HG03045 (cell line): ENCODE measurements at regions not wholly inside any gene's neighbourhood (a gene's known extent, or its start where the extent isn't known, plus 50 kb on each side); places are given as distances from the start of the nearest gene placed in this dataset.
"Not testable (repeated sequence)": the region's sequence is repeated elsewhere in the genome, so short reads cannot be mapped to it uniquely, and the experiment has no call there.

Source experiments
- ATAC-seq: cut with Tn5 transposase; IDR thresholded peaks from one replicate; pipeline ENCODE4 v1.9.1; 2021; ENCODE audit warnings: mild to moderate bottlenecking, moderate library complexity; ENCODE audit not compliant: unreplicated experiment

DNA sequence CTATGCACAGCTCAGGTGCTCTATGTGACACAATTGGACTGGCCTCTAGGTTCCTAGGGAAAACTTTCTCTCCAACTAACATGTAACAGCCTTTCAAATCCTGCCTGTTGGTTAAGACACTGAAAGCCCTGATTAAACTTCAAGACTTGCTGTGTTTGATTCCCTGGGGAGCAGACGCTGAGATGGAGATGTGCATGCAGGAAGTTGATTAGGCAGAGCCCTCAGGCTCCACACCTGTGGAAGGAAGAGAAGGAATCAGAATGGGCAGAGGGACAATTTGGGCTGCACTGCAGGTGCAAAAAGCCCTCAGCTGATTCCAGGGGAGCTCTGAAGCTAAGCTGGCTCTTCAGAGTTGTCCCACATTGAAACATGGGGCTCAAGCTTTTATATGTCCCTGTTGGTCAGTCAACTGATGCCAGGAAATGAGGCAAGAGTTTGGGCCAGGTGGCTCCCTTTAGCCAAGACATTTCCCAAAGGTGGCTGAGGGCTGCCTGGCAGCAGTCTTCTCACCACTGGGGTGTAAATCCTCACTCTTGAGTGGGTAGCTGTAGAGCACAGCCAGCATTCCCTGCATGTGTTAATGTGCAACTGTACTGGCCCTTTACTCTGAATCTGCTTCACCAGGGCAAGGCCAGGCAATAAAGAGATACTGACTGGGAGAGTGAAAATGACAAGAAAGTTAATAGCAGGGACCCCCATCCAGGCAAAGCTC is 199.5 kb upstream of the DDX18 start:
- ATAC-seq: no peak

- ATAC-seq: no peak
These were observed 195.9 kb upstream of the DDX18 start for GRCh38 chr2:117618607-117619006.

DNA sequence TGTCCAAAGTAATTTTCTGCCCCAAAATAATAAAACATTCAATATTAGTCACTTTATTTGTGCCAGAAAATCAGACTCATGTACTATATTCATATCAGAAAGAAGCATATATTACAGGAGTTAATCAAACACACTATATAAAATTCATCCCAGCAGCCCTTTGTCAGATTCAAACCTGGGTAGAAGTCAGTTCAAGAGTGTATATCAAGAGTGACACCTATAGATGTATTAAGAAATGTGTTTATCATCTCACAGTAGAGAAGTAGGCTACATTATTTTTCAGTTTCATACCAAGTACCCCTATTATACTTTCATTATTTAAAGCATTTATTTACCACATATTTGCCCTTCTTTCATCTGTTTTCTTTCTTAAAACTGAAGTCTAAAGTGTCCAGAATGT is 193.2 kb upstream of the DDX18 start:
- no peak for ATAC-seq

DNA sequence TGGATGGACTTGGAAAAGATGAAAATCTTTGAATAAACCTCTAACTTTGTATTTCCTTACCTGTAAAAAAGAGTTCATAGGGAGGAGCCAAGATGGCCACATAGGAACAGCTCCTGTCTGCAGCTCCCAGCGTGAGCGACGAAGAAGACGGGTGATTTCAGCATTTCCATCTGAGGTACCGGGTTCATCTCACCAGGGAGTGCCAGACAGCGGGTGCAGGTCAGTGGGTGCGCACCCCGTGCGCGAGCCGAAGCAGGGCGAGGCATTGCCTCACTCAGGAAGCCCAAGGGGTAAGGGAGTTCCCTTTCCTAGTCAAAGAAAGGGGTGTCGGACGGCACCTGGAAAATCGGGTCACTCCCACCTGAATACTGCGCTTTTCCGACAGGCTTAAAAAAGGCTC is 191.3 kb upstream of the DDX18 start:
- ATAC-seq: not testable (repeated sequence)

- ATAC-seq: no peak
These were observed 183.1 kb upstream of the DDX18 start for GRCh38 chr2:117631152-117631945.

DNA sequence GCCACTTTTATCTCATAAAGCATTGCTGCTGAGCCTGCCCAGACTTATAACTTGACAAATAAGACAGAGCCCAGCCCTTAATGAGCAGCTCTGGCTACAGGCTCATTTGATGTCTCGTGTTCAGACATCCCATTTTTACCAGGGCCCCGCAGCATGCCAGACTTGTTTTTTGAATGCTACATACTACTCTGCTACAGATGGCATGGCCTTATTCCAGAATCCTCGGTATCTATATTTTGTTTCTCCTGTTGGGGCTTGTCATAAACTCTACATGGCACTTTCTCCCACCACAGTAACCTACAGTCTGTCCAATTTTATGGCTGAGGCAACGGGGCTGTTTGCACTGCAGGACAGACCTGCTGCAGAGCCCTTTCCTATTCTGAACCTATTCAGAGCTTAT is 179.0 kb upstream of the DDX18 start:
- ATAC-seq: no peak

DNA sequence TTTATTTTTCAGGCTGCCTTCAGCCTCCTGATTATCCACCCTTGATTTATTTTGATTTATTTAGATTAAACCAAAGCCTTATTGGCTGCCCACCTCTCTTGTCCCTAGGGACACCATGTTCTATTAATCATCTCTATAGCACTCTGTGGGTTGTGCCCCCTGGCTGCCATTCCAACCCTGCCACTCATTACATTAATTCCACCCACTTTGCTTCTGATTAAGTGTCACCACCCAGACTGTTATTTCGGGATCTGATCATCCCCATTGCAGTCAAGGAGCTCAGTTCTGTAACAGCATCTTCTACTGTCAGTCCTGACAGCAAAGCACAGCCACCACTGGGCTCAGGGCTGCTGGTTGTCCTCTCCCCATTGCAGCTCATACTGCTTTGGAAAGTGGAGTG is 175.1 kb upstream of the DDX18 start:
- ATAC-seq: no peak

- ATAC-seq: no peak
These were observed 170.1 kb upstream of the DDX18 start for GRCh38 chr2:117644403-117644802.

DNA sequence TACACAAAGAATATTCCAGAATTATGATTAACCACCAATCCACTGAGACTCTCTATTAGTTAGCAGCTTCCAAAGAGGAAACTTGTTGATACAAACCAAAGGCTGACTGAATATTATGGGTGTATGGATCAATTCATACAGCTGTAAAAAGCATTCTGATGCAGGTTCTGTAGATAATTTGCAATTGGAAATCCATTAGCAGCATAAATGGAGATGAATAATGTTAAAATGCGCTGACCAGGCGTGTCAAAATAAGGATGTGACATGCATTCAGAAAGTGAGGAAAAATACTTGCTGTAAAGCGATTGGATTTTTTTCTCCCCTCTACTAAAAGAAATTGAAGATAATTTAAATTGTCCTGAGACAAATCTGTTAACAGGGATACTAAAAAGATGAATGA is 169.0 kb upstream of the DDX18 start:
- no peak for ATAC-seq

- no peak for ATAC-seq
These were observed 168.4 kb upstream of the DDX18 start for GRCh38 chr2:117646099-117646498.

DNA sequence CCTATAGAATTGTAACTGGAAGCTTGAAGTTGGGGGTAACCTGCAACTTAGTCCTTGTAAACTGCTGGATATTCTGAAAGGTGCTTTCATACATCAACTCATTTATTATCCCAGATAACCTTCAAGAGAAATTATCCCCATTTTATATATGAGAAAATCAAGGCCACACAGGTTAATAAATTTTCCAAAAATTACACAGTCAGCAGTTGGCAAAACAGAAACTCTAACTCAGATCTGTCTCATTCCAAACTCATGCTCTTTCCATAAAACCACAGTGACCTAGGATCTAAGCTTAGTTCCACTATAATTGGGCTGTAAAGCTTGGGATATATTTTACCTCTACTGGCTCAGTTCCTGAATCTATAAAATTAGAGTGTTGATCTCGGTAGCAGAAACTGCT is 167.6 kb upstream of the DDX18 start:
- no peak for ATAC-seq

DNA sequence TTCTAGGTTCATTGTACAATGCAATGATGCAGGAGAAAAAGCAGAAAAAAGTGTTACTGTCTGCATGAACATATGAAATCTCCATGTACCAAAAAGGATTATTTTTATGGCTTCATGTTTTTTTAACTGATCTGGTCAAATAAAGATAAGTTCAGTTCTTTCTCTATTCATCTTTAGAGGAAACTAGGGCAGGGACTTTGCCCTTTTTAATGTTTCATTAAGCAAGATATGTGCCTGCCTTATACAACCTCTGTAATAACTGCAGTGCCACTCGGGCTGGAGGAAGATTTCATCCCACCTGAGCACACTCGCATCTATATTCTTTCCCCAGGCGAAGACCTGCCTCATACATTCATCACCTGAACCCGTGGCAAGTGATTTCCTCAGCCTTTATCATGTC is 157.9 kb upstream of the DDX18 start:
- no peak for ATAC-seq

- ATAC-seq: no peak
These were observed 152.9 kb upstream of the DDX18 start for GRCh38 chr2:117661619-117662018.

DNA sequence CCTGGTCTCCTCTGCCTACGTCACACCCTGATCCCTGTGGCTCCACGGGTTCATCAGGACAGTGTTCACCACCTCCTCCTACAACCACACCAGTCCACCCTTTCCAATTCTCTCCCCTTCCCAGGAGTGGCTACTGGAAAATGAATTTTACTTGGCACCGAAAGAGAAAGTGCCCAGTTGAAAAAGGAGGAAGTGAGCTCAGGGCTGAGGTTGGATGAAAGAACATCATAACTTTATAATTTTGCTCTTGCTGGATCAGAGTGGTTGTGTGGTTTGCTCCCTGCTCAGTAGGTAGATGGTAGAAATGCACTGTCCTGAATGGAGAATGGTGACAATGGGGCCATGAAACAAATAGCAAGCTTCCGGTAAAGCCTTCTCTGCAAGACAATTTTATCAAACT is 140.3 kb upstream of the DDX18 start:
- no peak for ATAC-seq

DNA sequence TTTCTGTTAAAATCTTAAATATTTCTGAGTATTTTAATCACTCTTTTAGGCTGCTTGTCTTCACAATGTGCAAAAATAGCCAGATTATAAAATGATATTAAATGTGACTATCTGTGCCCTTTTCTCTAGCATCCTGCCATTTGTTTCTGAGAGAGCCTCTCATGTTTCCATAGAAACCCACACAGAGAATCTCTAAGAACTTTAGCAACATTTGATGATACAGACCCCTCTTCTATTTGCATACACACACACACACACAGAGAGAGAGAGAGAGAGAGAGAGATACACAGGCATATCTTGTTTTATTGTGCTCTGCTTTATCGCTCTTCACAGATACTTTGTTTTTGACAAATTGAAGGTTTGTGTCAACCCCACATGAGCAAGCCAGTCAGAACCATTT is 134.5 kb upstream of the DDX18 start:
- ATAC-seq: no peak

DNA sequence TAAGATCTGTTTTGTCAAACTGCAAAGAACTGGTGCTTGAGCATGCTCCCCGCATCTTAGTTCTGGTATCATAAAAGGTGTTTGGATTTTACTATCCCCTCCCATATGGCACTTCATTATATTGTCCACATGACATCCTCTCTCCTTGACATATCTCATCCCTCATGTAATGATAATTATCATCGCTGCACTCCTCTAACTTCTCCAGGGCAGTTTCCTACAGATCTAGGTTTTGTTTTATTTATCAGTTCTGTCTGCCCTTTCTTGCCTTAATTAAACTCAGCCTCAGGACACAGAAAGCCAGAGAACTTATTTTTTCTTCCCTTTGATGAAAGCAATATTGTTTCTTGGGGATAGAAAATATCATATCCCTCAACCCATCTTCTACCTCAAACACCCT is 129.6 kb upstream of the DDX18 start:
- no peak for ATAC-seq

- peak; percentile 93 for ATAC-seq
These were observed 127.8 kb upstream of the DDX18 start for GRCh38 chr2:117686699-117687098.

GRCh38 chr2:117691595-117691994 is 122.9 kb upstream of the DDX18 start:
- ATAC-seq: no peak

DNA sequence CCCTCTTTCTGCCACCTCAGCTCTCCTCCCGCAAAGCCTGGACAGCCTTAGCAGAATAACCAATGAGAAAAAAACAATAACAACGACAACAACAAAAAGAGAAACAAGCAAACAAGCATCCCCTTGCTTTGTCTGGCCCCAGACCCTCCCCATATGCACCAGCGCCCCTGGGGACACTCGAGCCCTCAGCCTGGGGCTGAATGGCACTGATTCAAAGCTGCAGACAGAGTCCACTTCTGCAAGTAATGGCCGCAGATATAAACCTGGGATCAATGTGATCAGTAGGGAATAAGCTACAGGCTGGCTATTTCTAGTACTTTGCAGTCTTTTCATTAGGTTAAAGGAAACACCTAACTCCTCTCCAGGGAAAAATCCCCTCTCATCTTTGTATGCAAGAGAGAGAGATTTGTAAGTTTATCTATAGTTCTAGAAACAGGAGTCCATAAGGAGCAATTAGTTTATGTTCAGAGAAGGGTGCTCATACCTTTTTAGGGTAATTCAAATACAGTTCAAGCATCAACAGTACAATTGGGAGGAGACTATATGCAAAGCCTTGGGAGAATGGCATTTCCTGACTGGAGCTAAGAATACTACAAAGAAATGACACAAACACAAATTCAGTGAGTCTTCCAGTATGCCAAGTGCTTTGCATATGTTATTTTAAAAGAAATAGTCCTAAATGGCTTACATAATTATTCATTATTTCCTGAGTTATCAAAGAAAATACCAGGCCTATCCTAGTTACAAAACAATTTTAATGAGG is 122.3 kb upstream of the DDX18 start:
- no peak for ATAC-seq

GRCh38 chr2:117693154-117693553 is 121.3 kb upstream of the DDX18 start:
- no peak for ATAC-seq

- ATAC-seq: no peak
These were observed 120.8 kb upstream of the DDX18 start for GRCh38 chr2:117693651-117694050.

- no peak for ATAC-seq
These were observed 116.2 kb upstream of the DDX18 start for GRCh38 chr2:117698287-117698686.
